OCI-LY7 (cell line): ENCODE measurements at regions not wholly inside any gene's neighbourhood (a gene's known extent, or its start where the extent isn't known, plus 50 kb on each side); places are given as distances from the start of the nearest gene placed in this dataset.

Source experiments
- BruUV-seq: library from RNA; stranded (reverse); fragments of 400-500 nt; replicated peaks from 2 replicates; lab custom pipeline; 2021; lab: Mats Ljungman, UMichigan
- CTCF ChIA-PET: fragments of 300-600 bp; sonication (Branson Sonifier 250); formaldehyde crosslinking; loops from one replicate; lab custom pipeline; 2022; ENCODE audit warnings: antibody characterized with exemption; ENCODE audit not compliant: unreplicated experiment; lab: Charles Lee
- POLR2A ChIA-PET: fragments of 300-600 bp; sonication (Branson Sonifier 250); formaldehyde crosslinking; loops from one replicate; lab custom pipeline; 2022; ENCODE audit warnings: antibody characterized with exemption; lab: Charles Lee
- DNase-seq: peaks from one replicate; pipeline ENCODE4 v3.0.0-alpha.2; 2015; ENCODE audit warnings: low spot score
- H2AFZ ChIP-seq: fragments of 200-600 bp; sonication (generic), shearing (Covaris generic); 2 replicates; pipeline ENCODE4 v1.6.1; 2014; ENCODE audit warnings: mild to moderate bottlenecking, antibody characterized with exemption, low read length, moderate library complexity
- H3K27ac ChIP-seq: fragments of 200-600 bp; sonication (generic); 2 replicates; pipeline ENCODE4 v1.5.1; 2014; ENCODE audit warnings: mixed run types, low read depth, mild to moderate bottlenecking, moderate library complexity, low read length, inconsistent platforms; ENCODE audit not compliant: poor library complexity, severe bottlenecking
- H3K36me3 ChIP-seq: fragments of 200-600 bp; sonication (generic); 2 replicates; pipeline ENCODE4 v1.6.1; 2014; ENCODE audit warnings: mild to moderate bottlenecking, antibody characterized with exemption, low read length, moderate library complexity, mixed read lengths; ENCODE audit not compliant: insufficient read depth
- H3K4me1 ChIP-seq: fragments of 200-600 bp; sonication (generic); 2 replicates; pipeline ENCODE4 v1.5.1; 2014; ENCODE audit warnings: mild to moderate bottlenecking, low read length; ENCODE audit not compliant: insufficient read depth, poor library complexity, severe bottlenecking
- H3K4me2 ChIP-seq: fragments of 200-600 bp; sonication (generic); 2 replicates; pipeline ENCODE4 v1.6.1; 2014; ENCODE audit warnings: mild to moderate bottlenecking, low read length
- H3K4me3 ChIP-seq: fragments of 200-600 bp; sonication (generic); 2 replicates; pipeline ENCODE4 v1.5.1; 2014; ENCODE audit warnings: mild to moderate bottlenecking, low read depth, low read length; ENCODE audit not compliant: poor library complexity, severe bottlenecking
- H3K79me2 ChIP-seq: fragments of 200-600 bp; sonication (generic); 2 replicates; pipeline ENCODE4 v1.6.1; 2016; ENCODE audit warnings: low read depth, mild to moderate bottlenecking, low read length, moderate library complexity, mixed read lengths; ENCODE audit not compliant: insufficient read depth
- H3K9me2 ChIP-seq: fragments of 200-600 bp; sonication (generic); 2 replicates; pipeline ENCODE4 v1.6.1; 2016; ENCODE audit warnings: mild to moderate bottlenecking, low read length, mixed read lengths; ENCODE audit not compliant: insufficient read depth
- H3K9me3 ChIP-seq: fragments of 200-600 bp; sonication (generic); 2 replicates; pipeline ENCODE4 v1.6.1; 2014; ENCODE audit warnings: mild to moderate bottlenecking, mixed run types, low read length, mixed read lengths
- H4K20me1 ChIP-seq: fragments of 200-600 bp; sonication (generic); 2 replicates; pipeline ENCODE4 v1.6.1; 2014; ENCODE audit warnings: mild to moderate bottlenecking, antibody characterized with exemption, low read length, moderate library complexity, mixed read lengths; ENCODE audit not compliant: insufficient read depth
- EZH2phosphoT487 ChIP-seq: fragments of 200-600 bp; sonication (generic); IDR thresholded peaks from 2 replicates; pipeline ENCODE4 v1.6.1; 2018; ENCODE audit warnings: low read depth, borderline replicate concordance, mild to moderate bottlenecking, mixed run types, antibody characterized with exemption, low read length, moderate library complexity, mixed read lengths
- intact Hi-C: fragments of 100-400 bp; cut with micrococcal nuclease; formaldehyde crosslinking; loops from one replicate; pipeline ENCODE4 v1.10.0; 2022; ENCODE audit not compliant: unreplicated experiment
- TF ChIP-seq, protein P1 (sequence below): fragments of 200-600 bp; sonication (generic); conservative IDR thresholded peaks from 2 replicates; pipeline ENCODE4 v1.5.1; 2014; ENCODE audit warnings: mild to moderate bottlenecking, antibody characterized with exemption, low read length, moderate library complexity, mixed read lengths

- H4K20me1 ChIP-seq, result no peaks in the 10 kb centered on the region
- no peaks in the 10 kb centered on the region for H3K9me2 ChIP-seq
- H3K27ac ChIP-seq, result no peak overlapping the region
- H3K4me1 ChIP-seq, result no peaks in the 10 kb centered on the region
- intact Hi-C loops, result loop anchor here (10.0 kb wide), 1 partner anchor 162 kb away; no protein-coding TSS in a partner anchor
- ChIA-PET POLR2A (no interaction called here), CTCF (no interaction called here)
- no peak overlapping the region for H2AFZ ChIP-seq
- H3K4me2 ChIP-seq, result no peak overlapping the region
- TF ChIP-seq, protein P1, sequence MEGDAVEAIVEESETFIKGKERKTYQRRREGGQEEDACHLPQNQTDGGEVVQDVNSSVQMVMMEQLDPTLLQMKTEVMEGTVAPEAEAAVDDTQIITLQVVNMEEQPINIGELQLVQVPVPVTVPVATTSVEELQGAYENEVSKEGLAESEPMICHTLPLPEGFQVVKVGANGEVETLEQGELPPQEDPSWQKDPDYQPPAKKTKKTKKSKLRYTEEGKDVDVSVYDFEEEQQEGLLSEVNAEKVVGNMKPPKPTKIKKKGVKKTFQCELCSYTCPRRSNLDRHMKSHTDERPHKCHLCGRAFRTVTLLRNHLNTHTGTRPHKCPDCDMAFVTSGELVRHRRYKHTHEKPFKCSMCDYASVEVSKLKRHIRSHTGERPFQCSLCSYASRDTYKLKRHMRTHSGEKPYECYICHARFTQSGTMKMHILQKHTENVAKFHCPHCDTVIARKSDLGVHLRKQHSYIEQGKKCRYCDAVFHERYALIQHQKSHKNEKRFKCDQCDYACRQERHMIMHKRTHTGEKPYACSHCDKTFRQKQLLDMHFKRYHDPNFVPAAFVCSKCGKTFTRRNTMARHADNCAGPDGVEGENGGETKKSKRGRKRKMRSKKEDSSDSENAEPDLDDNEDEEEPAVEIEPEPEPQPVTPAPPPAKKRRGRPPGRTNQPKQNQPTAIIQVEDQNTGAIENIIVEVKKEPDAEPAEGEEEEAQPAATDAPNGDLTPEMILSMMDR, result no peak
- TF ChIP-seq EZH2phosphoT487, result no peak
- H3K9me3 ChIP-seq, result no peaks in the 10 kb centered on the region
- H3K36me3 ChIP-seq, result no peaks in the 10 kb centered on the region
- BruUV-seq, result no TSS peak
- no peak for DNase-seq
- no peak overlapping the region for H3K4me3 ChIP-seq
- no peaks in the 10 kb centered on the region for H3K79me2 ChIP-seq
These were observed 258.6 kb downstream of the CBLN1 start for GRCh38 chr16:49023050-49023449.

GRCh38 chr16:49022351-49022963 is 259.2 kb downstream of the CBLN1 start:
- no peak for DNase-seq
- Histone ChIP-seq H3K27ac (no peak overlapping the region), H2AFZ (no peak overlapping the region), H3K9me3 (no peaks in the 10 kb centered on the region), H3K4me2 (no peak overlapping the region), H3K79me2 (no peaks in the 10 kb centered on the region), H3K4me1 (no peaks in the 10 kb centered on the region), H4K20me1 (no peaks in the 10 kb centered on the region), H3K36me3 (no peaks in the 10 kb centered on the region), H3K9me2 (no peaks in the 10 kb centered on the region), H3K4me3 (no peak overlapping the region)
- no peak for TF ChIP-seq EZH2phosphoT487
- TF ChIP-seq, protein P1, result no peak
- ChIA-PET POLR2A (interaction anchor here (0.6 kb wide), 1 partner anchor 30 kb away, joined by 3 read pairs; no protein-coding TSS in a partner anchor), CTCF (interaction anchor here (0.6 kb wide), 1 partner anchor 527 kb away, joined by 3 read pairs; no protein-coding TSS in a partner anchor)
- intact Hi-C loops, result loop anchor here (10.0 kb wide), 1 partner anchor 162 kb away; no protein-coding TSS in a partner anchor
- no TSS peak for BruUV-seq

GRCh38 chr16:49021136-49021535 is 260.5 kb downstream of the CBLN1 start:
- Histone ChIP-seq H3K4me1 (no peaks in the 10 kb centered on the region), H3K9me2 (no peaks in the 10 kb centered on the region), H3K27ac (no peak overlapping the region), H4K20me1 (no peaks in the 10 kb centered on the region), H3K4me3 (no peak overlapping the region), H2AFZ (no peak overlapping the region), H3K4me2 (no peak overlapping the region), H3K9me3 (no peaks in the 10 kb centered on the region), H3K36me3 (no peaks in the 10 kb centered on the region), H3K79me2 (no peaks in the 10 kb centered on the region)
- ChIA-PET CTCF (interaction anchor here (0.6 kb wide), 1 partner anchor 1222 kb away, joined by 4 read pairs; no protein-coding TSS in a partner anchor), POLR2A (no interaction called here)
- no peak for DNase-seq
- TF ChIP-seq, protein P1, result no peak
- no peak for TF ChIP-seq EZH2phosphoT487
- intact Hi-C loops, result loop anchor here (10.0 kb wide), 1 partner anchor 164 kb away; no protein-coding TSS in a partner anchor
- no TSS peak for BruUV-seq
